OCI-LY1 (cell line): ENCODE measurements at regions not wholly inside any gene's neighbourhood (a gene's known extent, or its start where the extent isn't known, plus 50 kb on each side); places are given as distances from the start of the nearest gene placed in this dataset.

Experiments
- H2AFZ ChIP-seq: fragments of 200-600 bp; sonication (generic), shearing (Covaris generic); 2 replicates; pipeline ENCODE4 v1.6.0; 2014; ENCODE audit warnings: antibody characterized with exemption, mild to moderate bottlenecking, low read length
- H3F3A ChIP-seq: fragments of 200-600 bp; sonication (generic), shearing (Covaris generic); 2 replicates; pipeline ENCODE4 v1.6.0; 2014; ENCODE audit warnings: mild to moderate bottlenecking, antibody characterized with exemption, low read length, moderate library complexity; ENCODE audit not compliant: insufficient read depth
- H3K27ac ChIP-seq: fragments of 200-600 bp; sonication (generic); 2 replicates; pipeline ENCODE4 v1.5.1; 2014; ENCODE audit warnings: low read length, mixed run types, mild to moderate bottlenecking, low read depth; ENCODE audit not compliant: poor library complexity, severe bottlenecking
- H3K27me3 ChIP-seq: fragments of 200-600 bp; sonication (generic); 2 replicates; pipeline ENCODE4 v1.6.0; 2014; ENCODE audit warnings: antibody characterized with exemption, mild to moderate bottlenecking, low read length, moderate library complexity; ENCODE audit not compliant: insufficient read depth
- H3K36me3 ChIP-seq: fragments of 200-600 bp; sonication (generic); 2 replicates; pipeline ENCODE4 v1.6.1; 2014; ENCODE audit warnings: mild to moderate bottlenecking, antibody characterized with exemption, low read length, moderate library complexity, mixed read lengths; ENCODE audit not compliant: insufficient read depth
- H3K4me1 ChIP-seq: fragments of 200-600 bp; sonication (generic); 2 replicates; pipeline ENCODE4 v1.5.1; 2014; ENCODE audit warnings: mild to moderate bottlenecking, low read length, moderate library complexity; ENCODE audit not compliant: insufficient read depth, severe bottlenecking
- H3K4me2 ChIP-seq: fragments of 200-600 bp; sonication (generic), shearing (Covaris generic); 2 replicates; pipeline ENCODE4 v1.6.1; 2014; ENCODE audit warnings: low read length
- H3K4me3 ChIP-seq: fragments of 200-600 bp; sonication (generic); 2 replicates; pipeline ENCODE4 v1.5.1; 2014; ENCODE audit warnings: low read length, low read depth, mild to moderate bottlenecking, mixed read lengths; ENCODE audit not compliant: poor library complexity, severe bottlenecking
- H3K79me2 ChIP-seq: fragments of 200-600 bp; shearing (Covaris generic); 2 replicates; pipeline ENCODE4 v1.6.1; 2016; ENCODE audit warnings: mixed run types, low read length, mixed read lengths; ENCODE audit not compliant: insufficient read depth
- H3K9ac ChIP-seq: fragments of 200-600 bp; sonication (generic), shearing (Covaris generic); 2 replicates; pipeline ENCODE4 v1.6.1; 2014; ENCODE audit warnings: mild to moderate bottlenecking, low read length, mixed read lengths
- H3K9me2 ChIP-seq: fragments of 200-600 bp; sonication (generic), shearing (Covaris generic); 2 replicates; pipeline ENCODE4 v1.6.1; 2014; ENCODE audit warnings: low read depth, mild to moderate bottlenecking, low read length, mixed read lengths
- H3K9me3 ChIP-seq: fragments of 200-600 bp; shearing (Covaris generic); 2 replicates; pipeline ENCODE4 v1.6.1; 2014; ENCODE audit warnings: low read length, mixed read lengths
- H4K20me1 ChIP-seq: fragments of 200-600 bp; sonication (generic), shearing (Covaris generic); 2 replicates; pipeline ENCODE4 v1.6.0; 2016; ENCODE audit warnings: mild to moderate bottlenecking, low read length; ENCODE audit not compliant: insufficient read depth
- EZH2 ChIP-seq: fragments of 200-600 bp; sonication (generic), shearing (Covaris generic); IDR thresholded peaks from 2 replicates; pipeline ENCODE4 v1.8.0; 2017; ENCODE audit warnings: borderline replicate concordance, mixed run types, mild to moderate bottlenecking, antibody characterized with exemption, low read length, moderate library complexity, mixed read lengths
- TF ChIP-seq, protein P1 (sequence below): fragments of 200-600 bp; sonication (generic), shearing (Covaris generic); IDR thresholded peaks from 2 replicates; pipeline ENCODE4 v1.5.1; 2017; ENCODE audit warnings: mild to moderate bottlenecking, antibody characterized with exemption, low read length, moderate library complexity, mixed read lengths

DNA sequence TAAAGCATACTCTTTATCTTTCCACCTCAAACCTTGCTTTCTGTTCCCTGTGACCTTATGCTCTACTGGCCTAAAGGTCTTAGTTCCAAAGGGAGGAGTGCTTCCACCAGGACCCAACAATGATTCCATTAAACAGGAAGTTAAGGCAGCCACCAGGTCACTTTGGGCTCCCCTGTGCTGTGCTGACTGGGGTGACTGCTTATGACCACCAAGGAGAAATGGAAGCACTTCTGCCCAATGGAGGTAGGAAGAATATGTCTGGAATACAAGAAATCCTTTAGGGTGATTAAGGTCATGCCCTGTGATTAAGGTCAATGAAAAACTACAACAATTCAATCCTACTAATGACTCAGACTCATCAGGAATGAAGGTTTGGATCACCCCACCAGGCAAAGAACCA, 233.8 kb upstream of the CDH11 start:
- no peaks in the 10 kb centered on the region for H3F3A ChIP-seq
- H4K20me1 ChIP-seq: no peaks in the 10 kb centered on the region
- no peak overlapping the region for H3K9ac ChIP-seq
- no peak overlapping the region for H2AFZ ChIP-seq
- TF ChIP-seq, protein P1, sequence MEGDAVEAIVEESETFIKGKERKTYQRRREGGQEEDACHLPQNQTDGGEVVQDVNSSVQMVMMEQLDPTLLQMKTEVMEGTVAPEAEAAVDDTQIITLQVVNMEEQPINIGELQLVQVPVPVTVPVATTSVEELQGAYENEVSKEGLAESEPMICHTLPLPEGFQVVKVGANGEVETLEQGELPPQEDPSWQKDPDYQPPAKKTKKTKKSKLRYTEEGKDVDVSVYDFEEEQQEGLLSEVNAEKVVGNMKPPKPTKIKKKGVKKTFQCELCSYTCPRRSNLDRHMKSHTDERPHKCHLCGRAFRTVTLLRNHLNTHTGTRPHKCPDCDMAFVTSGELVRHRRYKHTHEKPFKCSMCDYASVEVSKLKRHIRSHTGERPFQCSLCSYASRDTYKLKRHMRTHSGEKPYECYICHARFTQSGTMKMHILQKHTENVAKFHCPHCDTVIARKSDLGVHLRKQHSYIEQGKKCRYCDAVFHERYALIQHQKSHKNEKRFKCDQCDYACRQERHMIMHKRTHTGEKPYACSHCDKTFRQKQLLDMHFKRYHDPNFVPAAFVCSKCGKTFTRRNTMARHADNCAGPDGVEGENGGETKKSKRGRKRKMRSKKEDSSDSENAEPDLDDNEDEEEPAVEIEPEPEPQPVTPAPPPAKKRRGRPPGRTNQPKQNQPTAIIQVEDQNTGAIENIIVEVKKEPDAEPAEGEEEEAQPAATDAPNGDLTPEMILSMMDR: no peak
- no peak for TF ChIP-seq EZH2
- no peaks in the 10 kb centered on the region for H3K27me3 ChIP-seq
- H3K27ac ChIP-seq: no peak overlapping the region
- H3K79me2 ChIP-seq: no peaks in the 10 kb centered on the region
- no peaks in the 10 kb centered on the region for H3K9me3 ChIP-seq
- no peak overlapping the region for H3K4me3 ChIP-seq
- no peaks in the 10 kb centered on the region for H3K4me1 ChIP-seq
- no peak overlapping the region for H3K4me2 ChIP-seq
- H3K9me2 ChIP-seq: no peaks in the 10 kb centered on the region
- no peaks in the 10 kb centered on the region for H3K36me3 ChIP-seq

DNA sequence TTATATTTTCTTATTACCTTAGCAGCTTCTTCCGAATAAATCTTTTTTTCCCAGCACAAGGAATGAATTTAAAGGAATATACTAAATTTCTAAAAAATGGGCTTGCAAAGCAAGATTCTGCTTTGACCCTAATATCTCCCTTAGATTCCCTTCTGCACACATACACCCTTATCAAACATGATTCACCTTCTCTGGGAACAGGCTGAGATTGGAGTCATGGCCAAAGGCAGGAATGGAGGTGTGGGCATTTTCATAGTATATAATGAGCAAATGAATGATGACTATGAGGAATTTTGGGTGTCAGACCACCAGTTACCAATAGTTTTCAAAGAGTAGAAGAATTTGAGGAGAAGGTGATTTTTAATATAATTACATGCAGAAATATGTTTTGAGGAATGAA, 231.3 kb upstream of the CDH11 start:
- H3F3A ChIP-seq: no peaks in the 10 kb centered on the region

DNA sequence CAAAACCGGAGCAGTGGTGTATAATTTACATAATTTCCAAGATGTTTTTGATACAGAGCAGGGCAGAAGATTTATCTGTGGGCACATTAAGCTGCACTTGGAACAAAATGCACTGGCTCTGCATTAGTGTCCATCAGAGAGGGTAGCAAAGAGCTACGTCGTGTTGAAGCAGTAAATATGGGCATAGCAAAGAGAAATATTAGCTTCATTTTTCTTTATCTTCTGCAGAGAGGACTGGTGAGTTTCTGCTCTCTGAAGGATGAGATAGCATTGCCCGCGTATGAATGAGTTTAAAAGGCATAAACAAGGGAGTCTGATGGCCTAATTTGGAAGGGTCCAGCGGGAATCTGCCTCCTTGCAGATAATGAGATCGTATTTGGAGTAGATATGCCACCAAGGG, 227.8 kb upstream of the CDH11 start:
- no peak overlapping the region for H3K27ac ChIP-seq
- H3K4me3 ChIP-seq: no peak overlapping the region
- TF ChIP-seq, protein P1: no peak
- no peak for TF ChIP-seq EZH2

More for the DNA sequence above, 231.3 kb upstream of the CDH11 start:
- H3K4me3 ChIP-seq: no peak overlapping the region
- H2AFZ ChIP-seq: no peak overlapping the region
- no peaks in the 10 kb centered on the region for H3K9me3 ChIP-seq
- H3K27me3 ChIP-seq: no peaks in the 10 kb centered on the region
- no peak overlapping the region for H3K27ac ChIP-seq
- no peaks in the 10 kb centered on the region for H3K36me3 ChIP-seq
- no peak overlapping the region for H3K4me2 ChIP-seq
- H3K9me2 ChIP-seq: no peaks in the 10 kb centered on the region
- H3K79me2 ChIP-seq: no peaks in the 10 kb centered on the region
- H3K9ac ChIP-seq: no peak overlapping the region
- no peaks in the 10 kb centered on the region for H4K20me1 ChIP-seq
- no peak for TF ChIP-seq EZH2
- TF ChIP-seq, protein P1: no peak
- H3K4me1 ChIP-seq: no peaks in the 10 kb centered on the region

More for the DNA sequence above, 227.8 kb upstream of the CDH11 start:
- Histone ChIP-seq H2AFZ (no peak overlapping the region), H3K9me2 (no peaks in the 10 kb centered on the region), H3K27me3 (no peaks in the 10 kb centered on the region), H3K4me1 (no peaks in the 10 kb centered on the region), H3K9me3 (no peaks in the 10 kb centered on the region), H3K36me3 (no peaks in the 10 kb centered on the region), H3K79me2 (no peaks in the 10 kb centered on the region), H4K20me1 (no peaks in the 10 kb centered on the region), H3K4me2 (no peak overlapping the region), H3K9ac (no peak overlapping the region), H3F3A (no peaks in the 10 kb centered on the region)
